ENCODE measurements at regions not wholly inside any gene's neighbourhood (a gene's known extent, or its start where the extent isn't known, plus 50 kb on each side); places are given as distances from the start of the nearest gene placed in this dataset.
A peak's percentile ranks its signal among the peaks of the same experiment; 100 is the strongest.

DNA sequence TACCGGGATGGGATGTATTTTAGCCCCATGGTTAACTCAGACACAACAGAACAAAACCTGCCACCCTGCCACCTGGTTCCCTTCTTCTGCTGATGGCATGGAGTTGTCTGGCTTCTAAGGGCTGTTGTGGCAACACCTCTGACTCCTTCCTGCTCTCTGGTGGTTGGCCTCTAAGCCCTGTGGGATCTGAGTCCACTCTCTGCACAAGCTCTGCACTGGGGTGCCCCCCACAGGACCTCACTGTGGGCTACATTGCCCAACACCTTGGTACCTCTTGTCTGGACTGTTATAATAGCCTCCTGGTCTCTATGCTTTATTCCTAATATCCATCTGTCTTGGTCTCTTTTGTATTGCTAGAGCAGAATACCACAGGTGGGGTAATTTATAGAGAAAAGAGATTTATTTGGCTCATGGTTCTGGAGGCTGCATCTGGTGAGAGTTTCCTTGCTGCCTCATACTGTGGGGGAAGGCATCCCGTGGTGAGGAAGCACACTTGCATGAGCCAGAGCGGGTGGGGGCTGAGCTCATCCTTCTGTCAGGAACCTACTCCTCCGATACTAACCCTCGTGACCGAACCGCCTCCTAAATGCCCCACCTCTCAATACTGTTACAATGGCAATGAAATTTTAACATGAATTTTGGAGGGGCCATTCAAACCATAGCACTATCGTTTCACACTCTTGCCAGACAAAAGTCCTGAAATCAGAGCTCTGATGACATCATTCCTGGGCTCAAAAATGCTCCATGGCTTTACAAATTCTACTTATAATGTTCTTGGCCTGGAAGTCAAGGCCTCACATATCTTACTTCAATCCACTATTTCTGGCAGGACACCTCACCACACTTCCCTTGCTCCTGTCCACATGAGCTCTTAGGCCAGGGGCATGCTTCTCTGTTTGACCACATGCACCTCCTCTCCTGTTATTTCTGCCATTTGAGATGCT is 127.2 kb downstream of the PAX1 start:
- TF ChIP-seq, protein P1, sequence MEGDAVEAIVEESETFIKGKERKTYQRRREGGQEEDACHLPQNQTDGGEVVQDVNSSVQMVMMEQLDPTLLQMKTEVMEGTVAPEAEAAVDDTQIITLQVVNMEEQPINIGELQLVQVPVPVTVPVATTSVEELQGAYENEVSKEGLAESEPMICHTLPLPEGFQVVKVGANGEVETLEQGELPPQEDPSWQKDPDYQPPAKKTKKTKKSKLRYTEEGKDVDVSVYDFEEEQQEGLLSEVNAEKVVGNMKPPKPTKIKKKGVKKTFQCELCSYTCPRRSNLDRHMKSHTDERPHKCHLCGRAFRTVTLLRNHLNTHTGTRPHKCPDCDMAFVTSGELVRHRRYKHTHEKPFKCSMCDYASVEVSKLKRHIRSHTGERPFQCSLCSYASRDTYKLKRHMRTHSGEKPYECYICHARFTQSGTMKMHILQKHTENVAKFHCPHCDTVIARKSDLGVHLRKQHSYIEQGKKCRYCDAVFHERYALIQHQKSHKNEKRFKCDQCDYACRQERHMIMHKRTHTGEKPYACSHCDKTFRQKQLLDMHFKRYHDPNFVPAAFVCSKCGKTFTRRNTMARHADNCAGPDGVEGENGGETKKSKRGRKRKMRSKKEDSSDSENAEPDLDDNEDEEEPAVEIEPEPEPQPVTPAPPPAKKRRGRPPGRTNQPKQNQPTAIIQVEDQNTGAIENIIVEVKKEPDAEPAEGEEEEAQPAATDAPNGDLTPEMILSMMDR (conservative IDR thresholded peaks at IDR 0.05) = peak; percentile 16; the same call in 1 of the 3 replicates
- DNase-seq = no peak
- no peak overlapping the region for H2BK15ac ChIP-seq (ENCODE audit: low read depth, low read length)
- Mint-ChIP-seq H3K27ac (peak overlapping the region in 1 of 3 experiments; percentile 68; a peak in 1 of 7 replicates), H3K36me3 (ENCODE audit: insufficient read depth in 1 of 3, low read depth in 3 of 3) (no peaks in the 10 kb centered on the region), H3K9me3 (no peaks in the 10 kb centered on the region), H3K4me3 (no peak overlapping the region), H3K27me3 (ENCODE audit: low read depth) (peaks cover 2% of the 10 kb centered on the region; the same call in 1 of the 2 replicates), H3K4me1 (no peaks in the 10 kb centered on the region)
- no peaks in the 10 kb centered on the region for H4K20me1 ChIP-seq (ENCODE audit: control insufficient read depth, insufficient read depth, insufficient read length)
- H2BK12ac ChIP-seq (ENCODE audit: insufficient read length, low read depth, low read length) = no peak overlapping the region
- H3K4ac ChIP-seq (ENCODE audit: low read depth, low read length) = no peak overlapping the region
- H3K4me1 ChIP-seq (ENCODE audit: insufficient read depth, low read length) = no peaks in the 10 kb centered on the region
- no peaks in the 10 kb centered on the region for H3K79me1 ChIP-seq (ENCODE audit: insufficient read depth, low read depth, low read length, poor library complexity, severe bottlenecking)
- H3K27me3 ChIP-seq (ENCODE audit: insufficient read depth, low read length) = no peaks in the 10 kb centered on the region
- no peak overlapping the region for H3K18ac ChIP-seq (ENCODE audit: insufficient read length, low read depth, low read length)
- WGBS (ENCODE audit: extremely low coverage, insufficient read length, low lambda C conversion rate) = no CpG with 5 or more reads among the region's 8 CpGs
- H4K5ac ChIP-seq (ENCODE audit: insufficient read length, low read depth, low read length) = no peak overlapping the region
- H4K8ac ChIP-seq (replicated peaks; ENCODE audit: insufficient read length, low read depth, low read length) = no peak overlapping the region
- H4K91ac ChIP-seq (ENCODE audit: insufficient read length, low read depth, low read length) = no peak overlapping the region
- no peak overlapping the region for H3K14ac ChIP-seq (ENCODE audit: insufficient read depth, low read length)
- no peak overlapping the region for H3K56ac ChIP-seq (ENCODE audit: insufficient read length, low read depth, low read length)
- no peak overlapping the region for H3K9ac ChIP-seq (ENCODE audit: extremely low read depth, insufficient read length, low read length)
- H2BK5ac ChIP-seq (ENCODE audit: insufficient read length, low read length) = no peak overlapping the region
- H3K27ac ChIP-seq (ENCODE audit: insufficient read length, low read depth, low read length) = no peak overlapping the region
- H3K23ac ChIP-seq (ENCODE audit: insufficient read length, low read depth, low read length) = no peak overlapping the region
- no peak overlapping the region for H2AFZ ChIP-seq (ENCODE audit: low read length)
- H2BK120ac ChIP-seq (ENCODE audit: low read depth, low read length, poor library complexity, severe bottlenecking) = no peak overlapping the region
- no peaks in the 10 kb centered on the region for H3K79me2 ChIP-seq (ENCODE audit: insufficient read depth, low read length)
- no peaks in the 10 kb centered on the region for H3K23me2 ChIP-seq (ENCODE audit: insufficient read length, low read depth, low read length, poor library complexity, severe bottlenecking)
- H2BK20ac ChIP-seq (ENCODE audit: low read depth, low read length, poor library complexity, severe bottlenecking) = no peak overlapping the region
- no peak overlapping the region for H2AK5ac ChIP-seq (ENCODE audit: insufficient read length, low read length)
- no peak overlapping the region for H3T11ph ChIP-seq (ENCODE audit: low read length)
- H3K9me3 ChIP-seq (ENCODE audit: control insufficient read depth, low read depth, low read length) = no peaks in the 10 kb centered on the region
- no peak overlapping the region for H3K4me2 ChIP-seq (ENCODE audit: insufficient read depth, insufficient read length, low read length)

Data from H9 (cell line).